SK-N-SH (cell line): ENCODE measurements at regions not wholly inside any gene's neighbourhood (a gene's known extent, or its start where the extent isn't known, plus 50 kb on each side); places are given as distances from the start of the nearest gene placed in this dataset.

Experiments used
- CTCF ChIA-PET: fragments of 300-600, 350-600 bp; formaldehyde crosslinking; extraction: SDS; loops from one replicate; lab custom pipeline; 2021; lab: Yijun Ruan, JAX
- POLR2A ChIA-PET: fragments of 350-600 bp; sonication (Branson Sonifier 250); formaldehyde crosslinking; extraction: SDS; loops from one replicate; lab custom pipeline; 2020; ENCODE audit warnings: antibody characterized with exemption, inconsistent platforms; lab: Yijun Ruan, JAX
- DNase-seq: peaks from one replicate; pipeline ENCODE4 v3.0.0; 2012
- H2AFZ ChIP-seq: fragments of 200-600 bp; sonication (generic); 2 replicates; pipeline ENCODE4 v1.8.1; 2016; ENCODE audit warnings: antibody characterized with exemption, mild to moderate bottlenecking, low read depth
- H3F3A ChIP-seq: fragments of 200-600 bp; sonication (generic); replicated peaks from 2 replicates; pipeline ENCODE3; 2016; ENCODE audit warnings: antibody characterized with exemption, mild to moderate bottlenecking; ENCODE audit not compliant: insufficient read depth
- H3K27ac ChIP-seq, 2 experiments: fragments of 200-500 bp in 1 of 2; fragments of 200-600 bp in 1 of 2; sonication (Bioruptor generic) in 1 of 2; sonication (generic), shearing (Covaris generic) in 1 of 2; 2 replicates each; pipeline versions ENCODE4 v1.5.1 to v1.6.1; 2014 to 2016; ENCODE audit warnings: low read depth in 2 of 2, inconsistent platforms in 1 of 2, low read length in 1 of 2, mild to moderate bottlenecking in 1 of 2, mixed read lengths in 1 of 2
- H3K27me3 ChIP-seq: fragments of 200-600 bp; sonication (generic), shearing (Covaris generic); 2 replicates; pipeline ENCODE4 v1.6.1; 2016; ENCODE audit warnings: mixed run types; ENCODE audit not compliant: insufficient read depth
- H3K36me3 ChIP-seq, 2 experiments: fragments of 200-500 bp in 1 of 2; fragments of 200-600 bp in 1 of 2; sonication (Bioruptor generic) in 1 of 2; sonication (generic) in 1 of 2; replicated peaks in 1 of 2; 2 replicates each; pipeline versions ENCODE3 to v1.5.1; 2014 to 2016; ENCODE audit warnings: low read length in 1 of 2, mild to moderate bottlenecking in 1 of 2; ENCODE audit not compliant: insufficient read depth in 2 of 2, control insufficient read depth in 1 of 2
- H3K4me1 ChIP-seq, 2 experiments: fragments of 200-500 bp in 1 of 2; fragments of 200-600 bp in 1 of 2; sonication (Bioruptor generic) in 1 of 2; sonication (generic), shearing (Covaris generic) in 1 of 2; 2 replicates each; pipeline versions ENCODE4 v1.5.1 to v1.6.1; 2014 to 2016; ENCODE audit warnings: low read depth in 1 of 2, low read length in 1 of 2, mixed run types in 1 of 2; ENCODE audit not compliant: insufficient read depth in 2 of 2, control insufficient read depth in 1 of 2
- H3K4me2 ChIP-seq: fragments of 200-600 bp; sonication (generic), shearing (Covaris generic); 2 replicates; pipeline ENCODE4 v1.6.1; 2017; ENCODE audit warnings: mixed run types
- H3K4me3 ChIP-seq, 2 experiments: fragments of 200-500 bp in 1 of 2; fragments of 200-600 bp in 1 of 2; sonication (Bioruptor generic) in 1 of 2; sonication (generic), shearing (Covaris generic) in 1 of 2; 2 replicates each; pipeline versions ENCODE4 v1.5.1 to v1.8.1; 2014 to 2016; ENCODE audit warnings: low read depth in 2 of 2, inconsistent platforms in 1 of 2, low read length in 1 of 2, mild to moderate bottlenecking in 1 of 2, mixed read lengths in 1 of 2, moderate library complexity in 1 of 2
- H3K79me2 ChIP-seq: fragments of 200-600 bp; sonication (generic); 2 replicates; pipeline ENCODE4 v1.8.1; 2017; ENCODE audit warnings: mild to moderate bottlenecking; ENCODE audit not compliant: insufficient read depth
- H3K9ac ChIP-seq: fragments of 200-600 bp; sonication (generic); 2 replicates; pipeline ENCODE4 v1.6.1; 2017; ENCODE audit warnings: mixed run types
- H3K9me2 ChIP-seq: fragments of 200-600 bp; sonication (generic); 2 replicates; pipeline ENCODE4 v1.6.1; 2017; ENCODE audit warnings: mixed run types
- H3K9me3 ChIP-seq: fragments of 200-600 bp; sonication (generic); 2 replicates; pipeline ENCODE4 v1.6.1; 2017; ENCODE audit warnings: mixed run types, mild to moderate bottlenecking, moderate library complexity
- H4K20me1 ChIP-seq: fragments of 200-600 bp; sonication (generic); 2 replicates; pipeline ENCODE4 v1.6.1; 2017; ENCODE audit warnings: mild to moderate bottlenecking, mixed run types; ENCODE audit not compliant: insufficient read depth
- CHD2 ChIP-seq: fragments of 150-350 bp; IDR thresholded peaks from 2 replicates; pipeline ENCODE4 v1.6.1; 2018; ENCODE audit warnings: low read length; ENCODE audit not compliant: partially characterized antibody
- EP300 ChIP-seq, 2 experiments: IDR thresholded peaks; 2 replicates each; pipeline versions ENCODE4 v1.4.0 to v1.6.1; 2012; ENCODE audit warnings: borderline replicate concordance in 1 of 2, low read depth in 1 of 2, low read length in 1 of 2
- EZH2phosphoT487 ChIP-seq: fragments of 200-600 bp; sonication (generic); IDR thresholded peaks from 2 replicates; pipeline ENCODE4 v1.6.1; 2017; ENCODE audit warnings: low read depth, mixed run types, mild to moderate bottlenecking, antibody characterized with exemption, moderate library complexity, borderline replicate concordance
- FOSL2 ChIP-seq: IDR thresholded peaks from 2 replicates; pipeline ENCODE4 v1.4.0; 2012; ENCODE audit warnings: low read depth, mild to moderate bottlenecking, moderate library complexity, borderline replicate concordance
- FOXJ3 ChIP-seq: sonication (generic); formaldehyde crosslinking; IDR thresholded peaks from 2 replicates; pipeline ENCODE4 v1.5.1; 2020; ENCODE audit warnings: mild to moderate bottlenecking, missing genetic modification reagents
- FOXM1 ChIP-seq: IDR thresholded peaks from 2 replicates; pipeline ENCODE4 v1.4.0; 2012; ENCODE audit warnings: low read depth, mild to moderate bottlenecking
- GATA2 ChIP-seq: sonication (generic); formaldehyde crosslinking; IDR thresholded peaks from 2 replicates; pipeline ENCODE4 v1.5.0; 2020; ENCODE audit warnings: mild to moderate bottlenecking, missing genetic modification reagents
- JUND ChIP-seq: IDR thresholded peaks from 2 replicates; pipeline ENCODE4 v1.4.0; 2012
- MEF2A ChIP-seq: IDR thresholded peaks from 2 replicates; pipeline ENCODE4 v1.4.0; 2012; ENCODE audit warnings: low read depth, borderline replicate concordance
- MXI1 ChIP-seq: IDR thresholded peaks from 2 replicates; pipeline ENCODE4 v1.6.1; 2012; ENCODE audit warnings: mild to moderate bottlenecking, low read depth, low read length, improper control_type of control experiment
- NFIC ChIP-seq: IDR thresholded peaks from 2 replicates; pipeline ENCODE4 v1.4.0; 2012; ENCODE audit warnings: borderline replicate concordance
- NRF1 ChIP-seq: IDR thresholded peaks from 2 replicates; pipeline ENCODE4 v1.6.1; 2012; ENCODE audit warnings: low read depth, mild to moderate bottlenecking, low read length
- PBX3 ChIP-seq: IDR thresholded peaks from 2 replicates; pipeline ENCODE4; 2012
- RAD21 ChIP-seq: IDR thresholded peaks from 2 replicates; pipeline ENCODE4 v1.6.1; 2012; ENCODE audit warnings: mild to moderate bottlenecking, low read length
- RFX5 ChIP-seq: IDR thresholded peaks from 2 replicates; pipeline ENCODE4 v1.6.1; 2012; ENCODE audit warnings: mild to moderate bottlenecking, improper control_type of control experiment, low read length
- SMC3 ChIP-seq: IDR thresholded peaks from 2 replicates; pipeline ENCODE4 v1.6.1; 2012; ENCODE audit warnings: low read depth, low read length, improper control_type of control experiment
- TAF1 ChIP-seq: IDR thresholded peaks from 2 replicates; pipeline ENCODE4 v1.6.1; 2012; ENCODE audit warnings: low read depth, mild to moderate bottlenecking, low read length, moderate library complexity, borderline replicate concordance
- WGBS: methylation state at CpG from one replicate; pipeline ENCODE4 v1.1.6; 2017; ENCODE audit warnings: low lambda C conversion rate; 5-methylcytosine and 5-hydroxymethylcytosine counted together
- TF ChIP-seq, protein P1 (sequence below): fragments of 200-600 bp; sonication (generic); IDR thresholded peaks from 2 replicates; pipeline ENCODE4 v1.6.1; 2017; ENCODE audit warnings: antibody characterized with exemption, mild to moderate bottlenecking, moderate library complexity
- TF ChIP-seq, protein P2 (sequence below): IDR thresholded peaks from 2 replicates; pipeline ENCODE4 v1.6.1; 2012; ENCODE audit warnings: mild to moderate bottlenecking, low read depth, low read length, moderate library complexity

GRCh38 chr5:93070938-93071337 is 510.1 kb downstream of the NR2F1-AS1 start:
- Histone ChIP-seq H3K36me3 (no peaks in the 10 kb centered on the region), H3K79me2 (no peaks in the 10 kb centered on the region), H3K4me2 (no peak overlapping the region), H3K9me2 (no peaks in the 10 kb centered on the region), H4K20me1 (no peaks in the 10 kb centered on the region), H3F3A (no peaks in the 10 kb centered on the region), H3K27me3 (no peaks in the 10 kb centered on the region), H3K9me3 (no peaks in the 10 kb centered on the region), H3K27ac (no peak overlapping the region), H3K4me3 (no peak overlapping the region), H3K4me1 (peaks cover 5 to 8% of the 10 kb centered on the region in 2 experiments; a peak in 2 of 4 replicates), H2AFZ (no peak overlapping the region), H3K9ac (no peak overlapping the region)
- TF ChIP-seq GATA2 (no peak), RAD21 (no peak), MXI1 (no peak), FOXJ3 (CRISPR knock-in tag) (no peak), EZH2phosphoT487 (no peak), SMC3 (no peak), MEF2A (no peak), FOSL2 (no peak), RFX5 (no peak), NFIC (no peak), NRF1 (no peak), CHD2 (no peak), EP300 (IDR thresholded peaks at IDR 0.05; ENCODE audit: borderline replicate concordance in 1 of 2, low read depth in 1 of 2, low read length in 1 of 2) (no peak), FOXM1 (no peak), JUND (no peak), TAF1 (no peak), PBX3 (no peak)
- TF ChIP-seq, protein P1, sequence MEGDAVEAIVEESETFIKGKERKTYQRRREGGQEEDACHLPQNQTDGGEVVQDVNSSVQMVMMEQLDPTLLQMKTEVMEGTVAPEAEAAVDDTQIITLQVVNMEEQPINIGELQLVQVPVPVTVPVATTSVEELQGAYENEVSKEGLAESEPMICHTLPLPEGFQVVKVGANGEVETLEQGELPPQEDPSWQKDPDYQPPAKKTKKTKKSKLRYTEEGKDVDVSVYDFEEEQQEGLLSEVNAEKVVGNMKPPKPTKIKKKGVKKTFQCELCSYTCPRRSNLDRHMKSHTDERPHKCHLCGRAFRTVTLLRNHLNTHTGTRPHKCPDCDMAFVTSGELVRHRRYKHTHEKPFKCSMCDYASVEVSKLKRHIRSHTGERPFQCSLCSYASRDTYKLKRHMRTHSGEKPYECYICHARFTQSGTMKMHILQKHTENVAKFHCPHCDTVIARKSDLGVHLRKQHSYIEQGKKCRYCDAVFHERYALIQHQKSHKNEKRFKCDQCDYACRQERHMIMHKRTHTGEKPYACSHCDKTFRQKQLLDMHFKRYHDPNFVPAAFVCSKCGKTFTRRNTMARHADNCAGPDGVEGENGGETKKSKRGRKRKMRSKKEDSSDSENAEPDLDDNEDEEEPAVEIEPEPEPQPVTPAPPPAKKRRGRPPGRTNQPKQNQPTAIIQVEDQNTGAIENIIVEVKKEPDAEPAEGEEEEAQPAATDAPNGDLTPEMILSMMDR, result no peak
- TF ChIP-seq, protein P2, sequence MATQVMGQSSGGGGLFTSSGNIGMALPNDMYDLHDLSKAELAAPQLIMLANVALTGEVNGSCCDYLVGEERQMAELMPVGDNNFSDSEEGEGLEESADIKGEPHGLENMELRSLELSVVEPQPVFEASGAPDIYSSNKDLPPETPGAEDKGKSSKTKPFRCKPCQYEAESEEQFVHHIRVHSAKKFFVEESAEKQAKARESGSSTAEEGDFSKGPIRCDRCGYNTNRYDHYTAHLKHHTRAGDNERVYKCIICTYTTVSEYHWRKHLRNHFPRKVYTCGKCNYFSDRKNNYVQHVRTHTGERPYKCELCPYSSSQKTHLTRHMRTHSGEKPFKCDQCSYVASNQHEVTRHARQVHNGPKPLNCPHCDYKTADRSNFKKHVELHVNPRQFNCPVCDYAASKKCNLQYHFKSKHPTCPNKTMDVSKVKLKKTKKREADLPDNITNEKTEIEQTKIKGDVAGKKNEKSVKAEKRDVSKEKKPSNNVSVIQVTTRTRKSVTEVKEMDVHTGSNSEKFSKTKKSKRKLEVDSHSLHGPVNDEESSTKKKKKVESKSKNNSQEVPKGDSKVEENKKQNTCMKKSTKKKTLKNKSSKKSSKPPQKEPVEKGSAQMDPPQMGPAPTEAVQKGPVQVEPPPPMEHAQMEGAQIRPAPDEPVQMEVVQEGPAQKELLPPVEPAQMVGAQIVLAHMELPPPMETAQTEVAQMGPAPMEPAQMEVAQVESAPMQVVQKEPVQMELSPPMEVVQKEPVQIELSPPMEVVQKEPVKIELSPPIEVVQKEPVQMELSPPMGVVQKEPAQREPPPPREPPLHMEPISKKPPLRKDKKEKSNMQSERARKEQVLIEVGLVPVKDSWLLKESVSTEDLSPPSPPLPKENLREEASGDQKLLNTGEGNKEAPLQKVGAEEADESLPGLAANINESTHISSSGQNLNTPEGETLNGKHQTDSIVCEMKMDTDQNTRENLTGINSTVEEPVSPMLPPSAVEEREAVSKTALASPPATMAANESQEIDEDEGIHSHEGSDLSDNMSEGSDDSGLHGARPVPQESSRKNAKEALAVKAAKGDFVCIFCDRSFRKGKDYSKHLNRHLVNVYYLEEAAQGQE, result no peak
- POLR2A ChIA-PET, result no interaction called here
- WGBS, result 99% methylated on average over 6 of the region's 6 CpGs
- DNase-seq, result no peak
- CTCF ChIA-PET, result interaction anchor here (1.5 kb wide), 1 partner anchor 730 kb away, joined by 3 read pairs; no protein-coding TSS in a partner anchor
